GM18505 (cell line): ENCODE measurements at regions not wholly inside any gene's neighbourhood (a gene's known extent, or its start where the extent isn't known, plus 50 kb on each side); places are given as distances from the start of the nearest gene placed in this dataset.
"Not testable (repeated sequence)": the region's sequence is repeated elsewhere in the genome, so short reads cannot be mapped to it uniquely, and the experiment has no call there.

ENCODE experiments used
- ATAC-seq: cut with Tn5 transposase; IDR thresholded peaks from one replicate; pipeline ENCODE4 v1.9.1; 2021; ENCODE audit not compliant: unreplicated experiment
- POLR2A ChIP-seq: IDR thresholded peaks from 4 replicates; pipeline ENCODE4 v1.6.1; 2011; ENCODE audit warnings: borderline replicate concordance; ENCODE audit not compliant: insufficient read depth, insufficient read length; ENCODE audit errors: extremely low read depth

DNA sequence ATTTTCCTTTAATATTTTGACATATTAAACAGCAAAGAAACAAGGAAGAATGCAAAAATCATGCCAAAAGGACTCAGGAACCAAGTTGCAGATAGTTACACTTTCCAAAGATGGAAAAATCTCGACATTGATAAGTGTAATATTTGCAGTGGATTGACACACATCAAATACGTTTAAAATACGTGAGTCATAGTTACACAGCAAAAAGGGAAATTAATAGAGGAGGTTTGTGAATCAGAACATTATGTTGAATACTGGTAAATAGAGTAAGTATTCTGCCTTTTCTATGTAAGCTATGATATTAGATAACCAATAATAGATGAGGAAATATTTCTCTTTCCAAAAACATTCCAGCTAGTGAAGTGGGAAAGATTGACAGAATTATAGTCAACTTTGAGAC is 1761.3 kb upstream of the IGFBP7 start:
- no peak for TF ChIP-seq POLR2A
- no peak for ATAC-seq

DNA sequence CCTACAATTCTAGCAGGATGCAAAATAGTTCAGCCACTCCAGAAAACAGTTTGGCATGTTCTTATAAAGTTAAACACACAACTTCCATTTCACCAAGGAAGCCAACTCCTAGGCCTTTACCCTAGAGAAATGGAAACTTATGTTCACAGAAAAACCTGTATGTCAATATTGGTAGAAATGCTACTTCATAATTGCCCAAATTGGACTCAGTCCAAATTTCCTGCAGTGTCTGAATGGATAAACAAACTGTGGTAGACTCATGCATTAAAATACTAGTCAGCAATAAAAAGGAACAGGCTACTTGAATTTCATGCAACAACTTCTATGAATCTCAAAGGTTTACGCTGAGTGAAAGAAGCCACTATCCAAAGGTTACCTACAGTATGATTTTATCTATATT is 1738.8 kb upstream of the IGFBP7 start:
- no peak for ATAC-seq
- TF ChIP-seq POLR2A, result no peak

DNA sequence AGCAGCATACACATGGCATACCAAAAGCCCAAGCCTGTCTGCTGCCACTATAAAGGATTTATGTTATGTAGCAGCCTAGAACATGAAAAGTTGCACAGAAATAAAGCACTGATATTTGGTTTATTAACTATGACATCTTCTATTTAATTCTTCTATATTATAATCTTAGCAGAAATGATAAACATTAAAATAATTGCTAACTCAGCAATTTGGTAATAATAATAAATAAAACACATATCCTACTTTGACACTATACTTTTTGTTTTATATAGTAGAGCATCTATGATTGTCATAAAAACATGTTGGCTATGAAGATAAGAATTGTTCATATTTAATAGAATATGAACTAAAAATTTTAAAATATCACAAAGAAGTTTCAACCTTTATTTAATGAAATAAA is 1733.3 kb upstream of the IGFBP7 start:
- no peak for TF ChIP-seq POLR2A
- no peak for ATAC-seq

DNA sequence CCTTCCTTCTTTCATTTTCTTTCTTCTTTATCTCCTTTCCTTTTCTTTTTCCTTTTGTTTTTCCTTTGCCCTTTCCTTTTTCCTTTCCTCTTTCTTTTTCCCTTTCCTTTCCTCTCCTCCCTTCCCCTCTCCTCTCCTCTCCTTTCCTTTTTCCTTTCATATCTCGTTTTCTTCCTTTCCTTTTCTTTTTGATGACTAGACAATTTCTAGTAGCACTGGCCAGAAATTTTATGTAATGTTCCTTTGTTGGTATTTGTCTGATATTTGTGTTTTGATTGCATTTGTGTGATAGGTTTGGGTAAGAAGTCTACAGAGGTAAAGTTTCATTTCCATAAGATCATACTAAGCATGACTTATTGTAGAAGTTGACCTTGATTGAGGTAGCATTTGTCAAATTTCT is 1722.9 kb upstream of the IGFBP7 start:
- no peak for ATAC-seq
- no peak for TF ChIP-seq POLR2A

DNA sequence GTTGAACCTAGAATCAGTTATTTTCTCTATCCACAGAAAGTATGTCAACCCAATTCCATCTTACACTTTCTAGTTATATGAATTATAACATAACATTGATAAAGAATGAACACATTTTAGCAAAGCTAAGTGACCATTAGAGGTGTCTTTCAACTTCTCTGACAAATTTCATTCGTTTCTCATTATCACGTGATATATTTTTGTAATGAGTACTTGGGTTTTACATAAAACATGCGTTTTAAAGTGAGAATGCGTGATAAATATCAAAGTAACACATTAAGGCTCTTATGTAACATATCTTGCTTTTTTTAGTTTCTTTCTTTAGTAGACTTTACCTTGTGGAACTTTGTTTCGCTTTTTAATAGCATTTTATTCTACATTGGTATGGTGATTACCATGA is 1715.1 kb upstream of the IGFBP7 start:
- no peak for ATAC-seq
- no peak for TF ChIP-seq POLR2A

DNA sequence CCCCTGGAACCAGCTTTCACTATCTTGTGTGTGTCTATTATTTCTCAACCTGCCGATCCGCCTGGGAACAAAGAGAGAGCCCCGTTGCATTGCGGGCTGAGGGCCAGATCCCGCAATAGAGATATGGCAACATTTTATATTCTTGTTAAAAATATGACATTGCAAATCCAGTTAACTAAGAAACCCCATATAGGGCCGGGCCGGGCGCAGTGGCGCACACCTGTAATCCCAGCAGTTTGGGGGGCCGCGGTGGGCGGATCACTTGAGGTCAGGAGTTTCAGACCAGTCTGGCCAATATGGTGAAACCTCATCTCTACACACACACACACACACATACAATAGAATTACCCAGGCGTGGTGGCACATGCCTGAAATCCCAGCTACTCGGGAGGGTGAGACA is 1708.4 kb upstream of the IGFBP7 start:
- ATAC-seq, result not testable (repeated sequence)

DNA sequence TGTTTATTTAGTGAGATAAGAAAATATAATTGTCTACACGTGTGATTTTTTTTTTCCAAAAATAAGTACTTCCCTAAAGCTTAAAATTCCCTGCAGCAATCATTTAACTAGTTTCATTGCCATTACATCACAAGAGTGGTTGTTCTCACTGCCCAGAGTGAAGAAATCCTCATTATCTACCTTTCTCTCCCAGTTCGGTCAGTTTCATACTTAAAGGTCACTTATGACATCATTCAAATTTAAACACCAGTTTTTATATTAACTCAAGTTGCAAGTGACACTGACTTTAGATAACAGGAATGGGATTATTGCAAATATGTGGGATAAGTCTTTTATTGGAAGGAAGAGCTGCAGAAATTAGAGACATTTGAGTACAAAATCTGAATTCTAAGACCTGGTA is 1699.8 kb upstream of the IGFBP7 start:
- ATAC-seq, result no peak
- no peak for TF ChIP-seq POLR2A

DNA sequence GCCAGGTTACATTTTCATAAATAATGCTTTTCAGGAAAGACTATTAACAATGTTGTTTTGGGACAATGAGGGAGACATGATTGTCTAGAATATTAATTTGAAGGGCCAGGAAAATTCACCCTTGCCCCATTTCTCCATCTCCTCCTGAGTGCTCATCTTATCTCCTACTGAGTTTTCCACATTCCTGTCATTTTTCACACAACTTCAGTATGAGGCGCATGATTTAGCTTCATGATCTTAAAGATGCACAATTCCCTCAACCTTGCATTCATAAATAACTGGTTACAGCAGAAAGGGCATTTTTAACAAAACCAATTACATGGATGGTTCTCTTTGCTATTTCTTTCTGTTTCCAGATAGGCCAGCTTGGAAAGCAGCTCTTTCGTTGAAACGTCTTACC is 1699.2 kb upstream of the IGFBP7 start:
- TF ChIP-seq POLR2A, result no peak
- ATAC-seq, result no peak

DNA sequence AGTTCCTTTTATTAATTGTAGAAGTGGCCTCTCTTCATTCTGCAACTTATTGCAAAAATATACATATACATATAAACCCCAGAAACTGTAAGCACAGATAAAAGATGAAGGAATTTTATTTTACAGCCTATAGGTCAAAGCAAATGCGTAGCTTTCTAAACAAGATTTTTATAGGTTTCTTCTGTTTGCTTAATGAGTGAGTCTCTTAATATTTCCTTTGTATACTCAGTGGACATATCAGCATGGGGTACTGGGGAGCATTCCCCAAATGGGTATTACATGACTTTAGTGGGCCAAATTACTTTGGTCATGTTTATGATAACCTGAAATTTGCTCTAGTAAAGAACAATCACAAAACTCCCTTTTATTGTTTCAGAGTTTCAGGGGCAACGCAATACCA is 1698.6 kb upstream of the IGFBP7 start:
- ATAC-seq, result no peak
- no peak for TF ChIP-seq POLR2A

DNA sequence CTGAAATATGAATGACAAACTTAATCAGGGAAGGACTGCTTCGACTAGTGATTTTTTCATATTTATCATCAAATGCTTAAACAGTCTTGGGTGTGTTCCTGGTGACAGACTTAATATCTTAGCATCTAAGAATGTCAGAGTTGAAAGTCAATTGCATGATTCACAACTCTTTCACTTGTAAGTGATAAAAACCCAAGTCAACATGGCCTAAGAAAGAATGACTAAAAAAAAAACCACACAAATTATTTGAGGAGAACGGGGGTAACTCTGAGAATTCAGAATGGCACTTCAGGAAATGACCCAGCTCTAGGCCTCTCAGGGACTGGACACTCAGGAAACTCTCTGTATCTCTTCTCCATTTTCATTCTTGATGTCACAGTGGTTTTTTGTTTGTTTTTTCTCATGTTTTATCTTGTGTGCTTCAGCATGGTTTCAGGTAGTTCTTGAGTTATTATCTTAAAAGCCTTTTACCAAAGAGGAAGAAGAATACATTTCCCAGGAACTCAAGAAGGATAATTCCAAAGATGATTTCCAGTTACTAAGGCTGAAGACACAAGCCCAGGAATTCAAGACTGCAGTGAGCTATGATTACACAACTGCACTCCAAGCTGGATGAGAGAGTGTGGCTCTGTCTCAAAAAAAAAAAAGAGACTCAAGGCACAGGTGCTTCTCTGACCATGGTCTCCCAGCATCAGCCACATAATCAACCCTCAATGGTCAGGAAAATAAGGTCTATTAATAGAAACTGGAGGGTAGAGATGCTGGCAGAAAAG is 1697.8 kb upstream of the IGFBP7 start:
- no peak for TF ChIP-seq POLR2A
- ATAC-seq, result no peak

DNA sequence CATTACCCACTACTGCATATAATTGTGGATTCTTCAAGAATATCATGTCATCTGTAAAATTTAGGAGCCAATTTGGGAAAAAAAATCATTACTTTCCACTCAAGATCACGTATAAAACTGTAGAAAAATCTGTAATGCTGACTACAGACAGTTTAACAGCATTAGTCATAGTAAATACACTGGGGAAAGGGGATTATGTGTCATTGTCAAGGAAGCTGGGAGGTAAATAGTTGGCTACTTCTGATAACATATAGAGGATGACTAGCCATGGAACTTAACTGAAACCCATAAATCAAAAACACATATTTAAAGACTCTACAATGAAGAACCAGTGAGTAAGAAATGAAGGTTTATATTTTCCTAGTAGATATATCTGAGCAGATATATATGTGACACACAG is 1666.4 kb upstream of the IGFBP7 start:
- no peak for TF ChIP-seq POLR2A
- no peak for ATAC-seq

DNA sequence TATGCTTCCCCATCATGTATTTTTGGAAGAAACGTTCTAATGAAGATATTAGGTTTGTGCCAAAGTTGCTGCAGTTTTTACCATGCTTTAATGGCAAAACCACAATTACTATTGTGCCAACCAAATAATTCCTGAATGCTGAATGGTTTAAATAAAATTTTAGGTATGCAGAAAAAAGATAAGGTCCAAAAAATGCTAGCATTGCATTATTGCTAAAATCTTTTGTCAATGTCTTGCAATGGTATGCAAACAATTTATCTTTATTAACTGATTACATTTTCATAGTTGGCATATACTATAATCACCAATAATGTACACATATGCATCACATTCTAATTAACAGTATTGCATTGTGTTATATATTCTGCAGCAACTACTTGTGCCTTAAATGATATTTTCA is 1657.4 kb upstream of the IGFBP7 start:
- no peak for TF ChIP-seq POLR2A
- no peak for ATAC-seq

DNA sequence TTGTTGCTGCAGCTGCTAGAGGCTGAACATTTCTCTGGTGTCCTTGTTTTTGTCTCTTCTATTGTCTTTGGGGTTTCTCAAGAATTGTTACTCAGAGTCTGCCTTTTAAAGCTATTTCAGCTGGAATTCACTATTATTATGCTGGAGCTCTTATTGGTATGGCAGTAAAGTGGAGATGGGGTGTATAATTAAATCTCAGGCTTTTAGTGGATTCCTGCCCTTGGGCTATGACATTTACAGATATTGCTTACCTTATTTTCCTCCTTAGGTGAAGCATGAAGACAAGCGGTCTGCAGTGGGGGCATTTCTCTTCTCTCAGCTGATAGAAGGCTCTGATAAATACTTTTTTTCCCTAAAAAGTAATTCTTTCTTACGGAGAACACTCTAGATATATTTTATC is 1656.6 kb upstream of the IGFBP7 start:
- no peak for TF ChIP-seq POLR2A
- ATAC-seq, result no peak

DNA sequence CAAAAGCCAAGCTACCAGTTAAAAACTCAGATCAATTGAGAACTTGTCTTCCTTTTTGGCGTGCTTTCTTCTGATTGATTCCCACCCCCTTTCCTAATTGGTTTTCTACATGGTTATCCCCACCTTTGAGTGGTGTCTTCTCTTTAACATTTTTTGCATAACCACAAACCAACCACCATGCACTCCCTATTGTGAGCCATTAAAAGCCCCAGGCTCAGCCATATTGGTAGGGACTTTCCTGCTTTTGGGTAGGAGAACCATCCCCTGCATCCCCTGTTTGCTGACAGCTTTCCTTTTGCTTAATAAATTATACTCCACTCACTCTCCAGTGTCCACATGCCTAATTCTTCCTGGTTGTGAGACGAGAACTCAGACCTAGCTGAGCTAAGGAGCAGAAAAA is 1651.4 kb upstream of the IGFBP7 start:
- TF ChIP-seq POLR2A, result no peak

DNA sequence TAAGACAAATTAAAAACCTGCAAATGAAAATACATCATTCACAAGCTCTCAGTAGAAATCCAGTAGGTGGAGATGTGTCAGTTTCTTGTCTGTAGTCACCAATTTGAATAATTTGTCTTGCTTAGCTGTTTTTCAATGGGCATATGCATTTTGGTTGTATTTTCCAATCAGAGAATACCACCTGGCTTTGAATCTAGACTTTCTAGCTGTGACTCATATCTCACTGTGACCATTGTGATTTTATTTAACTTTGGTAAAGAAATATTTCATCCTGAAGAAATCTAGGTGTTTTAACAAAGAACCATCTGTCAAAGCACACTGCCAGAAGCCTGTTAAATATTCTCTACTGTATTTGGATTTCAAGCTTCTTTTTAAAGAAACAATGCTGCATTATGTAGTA is 1650.6 kb upstream of the IGFBP7 start:
- no peak for ATAC-seq
- no peak for TF ChIP-seq POLR2A

More for the DNA sequence above, 1651.4 kb upstream of the IGFBP7 start:
- no peak for ATAC-seq
